C4-2B (cell line): ENCODE measurements at regions not wholly inside any gene's neighbourhood (a gene's known extent, or its start where the extent isn't known, plus 50 kb on each side); places are given as distances from the start of the nearest gene placed in this dataset.

Experiments used
- ZFX ChIP-seq: fragments of 450-650 bp; IDR thresholded peaks from 2 replicates; pipeline ENCODE4 v1.6.1; 2017
- TF ChIP-seq, protein P1 (sequence below): fragments of 450-650 bp; conservative IDR thresholded peaks from 2 replicates; pipeline ENCODE4 v1.5.1; 2017; ENCODE audit warnings: mild to moderate bottlenecking

- TF ChIP-seq, protein P1, sequence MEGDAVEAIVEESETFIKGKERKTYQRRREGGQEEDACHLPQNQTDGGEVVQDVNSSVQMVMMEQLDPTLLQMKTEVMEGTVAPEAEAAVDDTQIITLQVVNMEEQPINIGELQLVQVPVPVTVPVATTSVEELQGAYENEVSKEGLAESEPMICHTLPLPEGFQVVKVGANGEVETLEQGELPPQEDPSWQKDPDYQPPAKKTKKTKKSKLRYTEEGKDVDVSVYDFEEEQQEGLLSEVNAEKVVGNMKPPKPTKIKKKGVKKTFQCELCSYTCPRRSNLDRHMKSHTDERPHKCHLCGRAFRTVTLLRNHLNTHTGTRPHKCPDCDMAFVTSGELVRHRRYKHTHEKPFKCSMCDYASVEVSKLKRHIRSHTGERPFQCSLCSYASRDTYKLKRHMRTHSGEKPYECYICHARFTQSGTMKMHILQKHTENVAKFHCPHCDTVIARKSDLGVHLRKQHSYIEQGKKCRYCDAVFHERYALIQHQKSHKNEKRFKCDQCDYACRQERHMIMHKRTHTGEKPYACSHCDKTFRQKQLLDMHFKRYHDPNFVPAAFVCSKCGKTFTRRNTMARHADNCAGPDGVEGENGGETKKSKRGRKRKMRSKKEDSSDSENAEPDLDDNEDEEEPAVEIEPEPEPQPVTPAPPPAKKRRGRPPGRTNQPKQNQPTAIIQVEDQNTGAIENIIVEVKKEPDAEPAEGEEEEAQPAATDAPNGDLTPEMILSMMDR: no peak
- no peak for TF ChIP-seq ZFX
Observed at GRCh38 chr14:104373055-104373854, 206.3 kb upstream of the C14orf180 start.
